ENCODE measurements at regions not wholly inside any gene's neighbourhood (a gene's known extent, or its start where the extent isn't known, plus 50 kb on each side); places are given as distances from the start of the nearest gene placed in this dataset.

DNA sequence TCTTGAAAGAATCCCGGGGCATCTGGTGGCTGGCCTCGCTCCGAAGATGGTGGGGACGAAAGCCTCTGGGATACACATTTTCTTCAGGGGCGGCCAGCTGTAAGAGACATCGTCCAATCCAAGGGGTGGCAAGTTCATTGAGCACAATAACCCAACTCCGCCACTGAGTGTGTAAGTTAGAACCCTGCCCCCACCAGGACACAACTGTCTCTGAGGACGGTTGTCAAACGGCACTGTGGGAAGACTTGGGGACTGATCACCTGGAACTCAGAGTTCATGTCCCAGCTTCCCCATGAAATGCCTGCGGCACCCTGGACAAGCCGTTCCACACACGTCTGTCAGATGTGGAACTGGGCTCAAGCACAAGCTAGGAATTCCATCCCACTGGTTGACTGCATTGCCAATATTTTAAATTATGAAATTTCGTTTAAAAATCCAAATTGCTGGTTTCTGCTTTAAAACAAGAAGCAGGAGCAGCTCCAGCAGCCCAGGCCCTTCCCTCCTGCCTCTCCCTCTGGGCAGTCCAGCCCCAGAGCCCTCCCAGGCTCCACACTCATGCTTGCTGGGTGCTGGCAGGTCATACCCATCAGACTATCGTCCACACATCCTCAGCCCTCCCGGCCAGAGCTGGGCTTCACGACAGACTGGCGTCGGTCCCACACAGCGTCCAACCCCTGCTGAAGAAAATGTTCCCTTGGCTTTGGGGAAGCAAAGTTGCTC, 80.9 kb upstream of the AFDN start:
- TF ChIP-seq, protein P1, sequence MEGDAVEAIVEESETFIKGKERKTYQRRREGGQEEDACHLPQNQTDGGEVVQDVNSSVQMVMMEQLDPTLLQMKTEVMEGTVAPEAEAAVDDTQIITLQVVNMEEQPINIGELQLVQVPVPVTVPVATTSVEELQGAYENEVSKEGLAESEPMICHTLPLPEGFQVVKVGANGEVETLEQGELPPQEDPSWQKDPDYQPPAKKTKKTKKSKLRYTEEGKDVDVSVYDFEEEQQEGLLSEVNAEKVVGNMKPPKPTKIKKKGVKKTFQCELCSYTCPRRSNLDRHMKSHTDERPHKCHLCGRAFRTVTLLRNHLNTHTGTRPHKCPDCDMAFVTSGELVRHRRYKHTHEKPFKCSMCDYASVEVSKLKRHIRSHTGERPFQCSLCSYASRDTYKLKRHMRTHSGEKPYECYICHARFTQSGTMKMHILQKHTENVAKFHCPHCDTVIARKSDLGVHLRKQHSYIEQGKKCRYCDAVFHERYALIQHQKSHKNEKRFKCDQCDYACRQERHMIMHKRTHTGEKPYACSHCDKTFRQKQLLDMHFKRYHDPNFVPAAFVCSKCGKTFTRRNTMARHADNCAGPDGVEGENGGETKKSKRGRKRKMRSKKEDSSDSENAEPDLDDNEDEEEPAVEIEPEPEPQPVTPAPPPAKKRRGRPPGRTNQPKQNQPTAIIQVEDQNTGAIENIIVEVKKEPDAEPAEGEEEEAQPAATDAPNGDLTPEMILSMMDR (IDR thresholded peaks at IDR 0.05; ENCODE audit: extremely low read depth, insufficient read depth, missing control alignments) = no peak
- in situ Hi-C loops (cut with MboI; ENCODE audit: low pct_unique_long_range_greater_than_20kb, low sequenced_read_pairs, unreplicated experiment) = no loop called here
- no peak for DNase-seq (ENCODE audit: low spot score)

DNA sequence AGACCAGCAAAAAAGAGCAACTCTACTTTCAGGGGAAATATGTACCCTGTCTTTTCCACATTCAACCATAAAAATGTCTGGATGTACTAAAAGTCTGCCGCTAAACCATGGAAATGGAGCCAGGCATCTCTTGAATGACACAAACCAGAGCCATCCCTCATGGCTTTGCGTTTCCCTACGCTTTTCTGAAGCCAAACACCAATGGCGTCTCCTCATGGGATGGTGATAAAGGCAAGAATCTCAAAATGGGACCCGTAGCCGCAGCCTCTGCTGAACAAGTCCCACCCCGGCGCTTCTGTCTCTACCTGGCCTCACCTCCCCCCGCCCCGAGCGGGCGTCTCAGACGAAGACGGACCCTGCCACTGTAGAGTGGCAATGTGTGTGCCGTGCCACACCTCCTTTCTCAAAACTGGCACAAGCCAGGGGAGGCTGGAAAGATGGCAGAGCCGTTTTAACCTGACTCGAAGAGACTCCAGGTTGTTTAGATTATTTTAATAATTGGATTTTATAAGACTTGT, 80.3 kb upstream of the AFDN start:
- TF ChIP-seq, protein P1 (IDR thresholded peaks at IDR 0.05; ENCODE audit: extremely low read depth, insufficient read depth, missing control alignments) = no peak
- DNase-seq (ENCODE audit: low spot score) = no peak
- in situ Hi-C loops (cut with MboI; ENCODE audit: low pct_unique_long_range_greater_than_20kb, low sequenced_read_pairs, unreplicated experiment) = no loop called here

DNA sequence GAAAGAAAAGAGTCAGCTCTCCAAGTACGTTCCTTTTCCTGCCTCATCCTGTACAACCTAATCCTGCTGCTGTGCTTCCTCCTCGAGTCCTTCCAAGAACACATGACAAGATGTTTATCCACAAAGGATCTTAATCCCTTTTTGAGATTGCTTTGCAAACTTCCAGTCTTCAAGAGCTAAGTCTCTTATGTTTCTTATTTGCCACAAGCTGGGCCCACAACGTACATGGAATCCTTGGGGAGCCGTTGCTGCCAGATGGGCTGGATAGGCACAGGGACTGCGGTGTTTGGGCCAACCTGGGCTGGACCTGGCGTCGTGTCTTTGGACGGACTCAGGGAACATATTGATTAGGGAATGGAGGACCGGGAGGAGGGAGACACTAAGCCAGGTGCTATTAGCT, 79.7 kb upstream of the AFDN start:
- in situ Hi-C loops (cut with MboI; ENCODE audit: low pct_unique_long_range_greater_than_20kb, low sequenced_read_pairs, unreplicated experiment) = no loop called here
- DNase-seq (ENCODE audit: low spot score) = no peak
- TF ChIP-seq, protein P1 (IDR thresholded peaks at IDR 0.05; ENCODE audit: extremely low read depth, insufficient read depth, missing control alignments) = no peak

DNA sequence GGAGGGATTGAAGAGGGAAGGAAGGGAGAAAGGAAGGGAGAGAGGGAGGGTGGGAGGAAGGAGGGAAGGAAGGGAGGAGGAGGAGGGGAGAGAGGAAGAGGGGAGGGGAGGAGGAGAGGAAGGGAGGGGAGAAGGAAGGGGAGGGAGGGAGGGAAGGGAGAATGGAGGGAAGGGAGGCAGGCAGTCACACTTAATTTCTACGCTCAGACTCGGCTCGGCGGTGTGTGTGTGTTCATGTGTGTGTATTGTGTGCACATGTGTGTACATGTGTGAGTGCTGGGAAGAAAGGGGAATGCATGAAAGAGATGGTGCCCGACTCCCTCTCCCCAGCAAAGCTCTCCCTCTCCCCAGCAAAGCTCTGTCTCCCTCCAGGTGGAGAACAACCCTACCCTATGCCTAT, 79.1 kb upstream of the AFDN start:
- in situ Hi-C loops (cut with MboI; ENCODE audit: low pct_unique_long_range_greater_than_20kb, low sequenced_read_pairs, unreplicated experiment) = no loop called here
- TF ChIP-seq, protein P1 (IDR thresholded peaks at IDR 0.05; ENCODE audit: extremely low read depth, insufficient read depth, missing control alignments) = no peak
- DNase-seq (ENCODE audit: low spot score) = no peak

DNA sequence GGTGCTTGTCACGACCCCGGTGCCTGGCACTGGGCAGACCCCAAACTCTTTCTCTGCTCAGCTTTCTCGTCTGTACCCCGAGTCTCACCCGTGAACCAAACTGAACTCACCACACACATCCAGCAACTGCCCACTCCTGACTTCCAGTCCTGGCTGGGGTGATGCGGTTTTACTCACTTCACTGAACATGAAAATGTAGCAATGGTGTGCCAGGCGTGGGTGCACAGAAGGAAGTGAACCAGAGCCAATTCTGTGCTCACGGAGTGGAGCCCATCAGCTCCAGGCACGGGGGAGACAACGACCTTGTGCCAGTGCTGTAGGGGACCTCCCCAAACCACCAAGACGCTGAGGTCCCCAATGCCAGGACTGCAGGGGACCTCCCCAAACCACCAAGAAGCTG, 78.7 kb upstream of the AFDN start:
- in situ Hi-C loops (cut with MboI; ENCODE audit: low pct_unique_long_range_greater_than_20kb, low sequenced_read_pairs, unreplicated experiment) = no loop called here
- TF ChIP-seq, protein P1 (IDR thresholded peaks at IDR 0.05; ENCODE audit: extremely low read depth, insufficient read depth, missing control alignments) = no peak
- no peak for DNase-seq (ENCODE audit: low spot score)

DNA sequence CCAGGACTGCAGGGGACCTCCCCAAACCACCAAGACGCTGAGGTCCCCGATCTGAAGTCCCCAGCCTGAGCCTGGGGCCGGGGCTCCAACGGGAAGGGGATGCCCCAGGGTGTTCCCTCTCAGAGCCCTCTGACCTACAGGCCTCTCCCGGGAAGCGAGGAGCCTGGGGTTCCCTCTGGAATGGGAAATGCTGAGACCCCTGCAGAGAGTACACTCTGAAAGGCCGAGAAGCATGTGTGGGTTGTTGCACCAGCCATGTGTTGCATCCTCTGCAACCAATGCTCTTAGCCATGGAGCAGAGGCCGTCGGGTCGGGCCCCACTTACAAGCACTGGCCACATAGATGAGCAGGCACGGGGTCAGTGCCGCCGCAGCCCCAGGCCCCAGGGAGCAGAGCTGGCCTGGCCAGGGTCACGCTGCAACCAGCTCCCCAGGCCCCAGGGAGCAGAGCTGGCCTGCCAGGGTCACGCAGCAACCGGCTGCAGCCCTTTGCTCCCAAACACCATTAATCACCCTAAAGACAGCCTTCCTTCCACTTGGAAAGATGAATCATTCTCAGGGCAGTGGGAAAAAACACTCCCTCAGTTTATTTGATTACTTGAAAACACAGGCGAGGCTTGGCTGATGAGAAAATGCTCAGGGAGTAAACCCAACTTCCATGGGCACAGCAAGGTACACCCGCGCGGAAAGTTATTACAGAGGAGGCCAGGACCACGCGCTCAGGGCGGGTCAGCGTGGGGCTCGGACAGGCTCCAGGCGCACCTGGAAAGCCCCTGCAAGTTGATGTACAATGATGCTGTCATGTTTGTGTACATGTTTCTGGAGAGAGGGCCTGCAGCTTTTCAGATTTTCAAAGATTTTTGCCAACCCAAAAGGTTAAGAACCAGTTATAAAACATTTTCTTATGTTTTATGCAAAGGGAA, 78.0 kb upstream of the AFDN start:
- in situ Hi-C loops (cut with MboI; ENCODE audit: low pct_unique_long_range_greater_than_20kb, low sequenced_read_pairs, unreplicated experiment) = no loop called here
- TF ChIP-seq, protein P1 (IDR thresholded peaks at IDR 0.05; ENCODE audit: extremely low read depth, insufficient read depth, missing control alignments) = no peak
- DNase-seq (ENCODE audit: low spot score) = no peak
